SJCRH30 (cell line): ENCODE measurements at regions not wholly inside any gene's neighbourhood (a gene's known extent, or its start where the extent isn't known, plus 50 kb on each side); places are given as distances from the start of the nearest gene placed in this dataset.

Source experiments
- DNase-seq, 2 experiments: peaks; one replicate each; pipeline ENCODE4 v3.0.0-alpha.2; 2015 to 2020
- H3K27ac ChIP-seq: fragments of 250-450 bp; sonication (Bioruptor Pico); 2 replicates; pipeline ENCODE4 v1.5.1; 2020; ENCODE audit warnings: mild to moderate bottlenecking, moderate library complexity
- H3K27me3 ChIP-seq: fragments of 250-450 bp; sonication (Bioruptor Pico); 2 replicates; pipeline ENCODE4 v1.5.1; 2020; ENCODE audit warnings: mild to moderate bottlenecking, moderate library complexity
- H3K36me3 ChIP-seq: fragments of 250-450 bp; sonication (Bioruptor Pico); 2 replicates; pipeline ENCODE4 v1.5.1; 2020; ENCODE audit warnings: mild to moderate bottlenecking, moderate library complexity
- H3K4me1 ChIP-seq: fragments of 250-450 bp; sonication (Bioruptor Pico); 2 replicates; pipeline ENCODE4 v1.5.1; 2020; ENCODE audit warnings: mild to moderate bottlenecking, moderate library complexity
- H3K4me3 ChIP-seq: fragments of 250-450 bp; sonication (Bioruptor Pico); 2 replicates; pipeline ENCODE4 v1.5.1; 2020; ENCODE audit warnings: mild to moderate bottlenecking, moderate library complexity
- H3K9me3 ChIP-seq: fragments of 250-450 bp; sonication (Bioruptor Pico); replicated peaks from 2 replicates; pipeline ENCODE4 v1.5.1; 2020; ENCODE audit warnings: mild to moderate bottlenecking, moderate library complexity

GRCh38 chr7:80288175-80289122 is 153.8 kb downstream of the GNAI1 start:
- no peak overlapping the region for H3K27ac ChIP-seq

DNA sequence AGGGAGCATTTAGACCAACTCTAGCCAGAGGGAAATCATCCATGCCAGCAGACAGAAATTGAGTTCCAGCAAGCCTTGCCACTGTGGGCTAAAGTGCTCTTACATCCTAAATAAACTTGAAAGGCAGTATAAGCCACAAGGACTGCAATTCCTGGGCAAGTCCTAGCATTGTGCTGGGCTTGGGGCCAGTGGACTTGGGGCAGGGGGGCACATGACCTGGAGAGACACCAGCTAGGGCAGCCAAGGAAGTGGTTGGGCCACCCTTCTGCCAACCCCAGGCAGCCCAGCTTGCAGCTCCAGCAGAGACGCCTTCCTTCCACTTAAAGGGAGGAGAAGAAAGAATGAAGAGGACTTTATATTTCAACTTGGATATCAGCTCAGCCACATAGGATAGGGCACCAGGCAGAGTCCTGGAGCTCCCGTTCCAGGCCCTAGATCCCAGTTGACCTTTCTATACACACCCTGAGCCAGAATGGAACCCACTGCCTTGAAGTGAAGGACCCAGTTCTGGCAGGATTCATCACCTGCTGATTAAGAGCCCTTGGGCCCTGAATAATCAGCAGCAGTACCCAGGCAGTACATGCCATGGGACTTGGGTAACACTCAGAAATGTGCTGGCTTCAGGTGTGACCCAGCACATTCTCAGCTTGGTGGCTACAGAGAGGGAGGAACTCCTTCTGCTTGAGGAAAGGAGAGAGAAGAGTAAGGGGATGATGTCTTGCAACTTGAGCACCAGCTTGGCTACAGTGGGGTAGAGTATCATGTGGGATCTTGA is 153.0 kb downstream of the GNAI1 start:
- no peaks in the 10 kb centered on the region for H3K9me3 ChIP-seq
- H3K36me3 ChIP-seq, result no peaks in the 10 kb centered on the region
- H3K27ac ChIP-seq, result no peak overlapping the region
- no peak for DNase-seq
- H3K4me1 ChIP-seq, result no peaks in the 10 kb centered on the region
- H3K27me3 ChIP-seq, result no peaks in the 10 kb centered on the region
- no peak overlapping the region for H3K4me3 ChIP-seq

More at GRCh38 chr7:80288175-80289122, 153.8 kb downstream of the GNAI1 start:
- DNase-seq, result peak; percentile 24
- Histone ChIP-seq H3K4me3 (no peak overlapping the region), H3K36me3 (no peaks in the 10 kb centered on the region), H3K4me1 (no peaks in the 10 kb centered on the region), H3K27me3 (no peaks in the 10 kb centered on the region), H3K9me3 (no peaks in the 10 kb centered on the region)

- no peak overlapping the region for H3K4me3 ChIP-seq
- no peaks in the 10 kb centered on the region for H3K4me1 ChIP-seq
- no peak overlapping the region for H3K27ac ChIP-seq
- H3K27me3 ChIP-seq, result no peaks in the 10 kb centered on the region
- no peaks in the 10 kb centered on the region for H3K9me3 ChIP-seq
- no peak for DNase-seq
- no peaks in the 10 kb centered on the region for H3K36me3 ChIP-seq
Observed at GRCh38 chr7:80286611-80287010, 152.0 kb downstream of the GNAI1 start.

DNA sequence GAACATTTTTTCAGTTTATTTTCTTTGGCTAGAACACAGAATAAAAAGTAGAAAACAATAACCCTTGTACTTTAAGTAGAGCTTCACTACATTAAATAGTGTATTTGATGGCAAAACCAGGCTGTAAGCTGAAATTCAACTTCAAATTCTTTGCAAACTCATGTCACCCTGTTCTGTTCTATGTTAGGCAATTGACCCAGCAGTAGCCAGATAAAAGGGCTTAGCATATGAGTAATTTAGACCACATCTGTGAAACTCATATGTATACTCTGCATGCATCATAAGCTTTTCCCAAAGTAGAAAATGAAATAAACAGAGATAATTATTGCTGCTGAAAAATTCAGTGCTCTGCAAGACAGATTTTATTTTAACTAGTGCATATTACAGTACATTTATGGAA is 150.2 kb downstream of the GNAI1 start:
- H3K9me3 ChIP-seq, result no peaks in the 10 kb centered on the region
- DNase-seq, result no peak
- H3K36me3 ChIP-seq, result no peaks in the 10 kb centered on the region
- H3K27ac ChIP-seq, result no peak overlapping the region
- H3K4me3 ChIP-seq, result no peak overlapping the region
- H3K4me1 ChIP-seq, result no peaks in the 10 kb centered on the region
- H3K27me3 ChIP-seq, result no peaks in the 10 kb centered on the region

DNA sequence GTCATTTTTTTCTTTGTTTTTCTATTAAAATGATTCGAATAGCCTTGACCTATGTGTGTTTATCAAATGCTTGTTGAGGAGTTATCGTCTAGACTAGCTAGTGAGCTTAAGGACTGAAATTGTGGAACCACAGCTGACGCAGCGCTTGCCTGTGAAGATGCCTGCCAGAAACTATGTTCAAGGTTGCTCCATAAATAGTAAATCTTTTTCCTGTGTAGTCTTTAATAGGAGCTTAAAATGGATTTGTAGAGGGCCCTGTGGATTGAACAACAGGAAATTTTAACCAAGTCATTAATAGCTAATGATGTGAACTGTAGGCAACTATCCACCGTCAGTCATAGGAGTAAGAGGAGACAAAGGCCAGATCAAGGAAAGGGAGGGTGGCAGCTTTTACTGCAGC is 145.1 kb downstream of the GNAI1 start:
- no peaks in the 10 kb centered on the region for H3K27me3 ChIP-seq
- no peak overlapping the region for H3K27ac ChIP-seq
- no peaks in the 10 kb centered on the region for H3K9me3 ChIP-seq
- no peak for DNase-seq
- H3K4me1 ChIP-seq, result peaks cover 9% of the 10 kb centered on the region; the same call in 1 of the 2 replicates
- H3K36me3 ChIP-seq, result no peaks in the 10 kb centered on the region
- H3K4me3 ChIP-seq, result no peak overlapping the region

GRCh38 chr7:80278737-80279136 is 144.1 kb downstream of the GNAI1 start:
- Histone ChIP-seq H3K4me3 (no peak overlapping the region), H3K36me3 (no peaks in the 10 kb centered on the region), H3K9me3 (no peaks in the 10 kb centered on the region), H3K4me1 (peaks cover 9% of the 10 kb centered on the region; the same call in 1 of the 2 replicates), H3K27me3 (no peaks in the 10 kb centered on the region), H3K27ac (no peak overlapping the region)
- DNase-seq, result no peak

GRCh38 chr7:80277434-80278427 is 143.1 kb downstream of the GNAI1 start:
- peak in 1 of 2 experiments; percentile 14 for DNase-seq
- H3K9me3 ChIP-seq, result no peaks in the 10 kb centered on the region
- no peaks in the 10 kb centered on the region for H3K36me3 ChIP-seq
- peaks cover 9% of the 10 kb centered on the region; the same call in 1 of the 2 replicates for H3K4me1 ChIP-seq
- H3K27me3 ChIP-seq, result no peaks in the 10 kb centered on the region
- H3K4me3 ChIP-seq, result no peak overlapping the region
- H3K27ac ChIP-seq, result no peak overlapping the region
